NCI-H510A (cell line): ENCODE measurements at regions not wholly inside any gene's neighbourhood (a gene's known extent, or its start where the extent isn't known, plus 50 kb on each side); places are given as distances from the start of the nearest gene placed in this dataset.

Experiments
- DNase-seq: peaks from one replicate; lab custom pipeline; 2025; lab: John Stamatoyannopoulos, UW

GRCh38 chr18:28846958-28847357, 670.0 kb upstream of the CDH2 start:
- no peak for DNase-seq

GRCh38 chr18:28837100-28837499, 660.2 kb upstream of the CDH2 start:
- DNase-seq = no peak

GRCh38 chr18:28834889-28835288, 658.0 kb upstream of the CDH2 start:
- no peak for DNase-seq

- DNase-seq = no peak
Measured at GRCh38 chr18:28831908-28832307, 655.0 kb upstream of the CDH2 start.

- DNase-seq = no peak
Measured at GRCh38 chr18:28831476-28831875, 654.5 kb upstream of the CDH2 start.

GRCh38 chr18:28826107-28826506, 649.2 kb upstream of the CDH2 start:
- no peak for DNase-seq

- DNase-seq = no peak
Measured at GRCh38 chr18:28824183-28824574, 647.2 kb upstream of the CDH2 start.

- no peak for DNase-seq
Measured at GRCh38 chr18:28823506-28824182, 646.7 kb upstream of the CDH2 start.

GRCh38 chr18:28820353-28820752, 643.4 kb upstream of the CDH2 start:
- no peak for DNase-seq

GRCh38 chr18:28816155-28816554, 639.2 kb upstream of the CDH2 start:
- DNase-seq = no peak

- DNase-seq = no peak
Measured at GRCh38 chr18:28814365-28814764, 637.4 kb upstream of the CDH2 start.

GRCh38 chr18:28808373-28808772, 631.4 kb upstream of the CDH2 start:
- no peak for DNase-seq

- DNase-seq = no peak
Measured at GRCh38 chr18:28805491-28805890, 628.6 kb upstream of the CDH2 start.

GRCh38 chr18:28804512-28805202, 627.7 kb upstream of the CDH2 start:
- no peak for DNase-seq

- DNase-seq = no peak
Measured at GRCh38 chr18:28802546-28802945, 625.6 kb upstream of the CDH2 start.

GRCh38 chr18:28801876-28802275, 624.9 kb upstream of the CDH2 start:
- no peak for DNase-seq

- DNase-seq = no peak
Measured at GRCh38 chr18:28794459-28795245, 617.7 kb upstream of the CDH2 start.

GRCh38 chr18:28793901-28794300, 617.0 kb upstream of the CDH2 start:
- no peak for DNase-seq

- DNase-seq = no peak
Measured at GRCh38 chr18:28792404-28793086, 615.6 kb upstream of the CDH2 start.

- DNase-seq = no peak
Measured at GRCh38 chr18:28791101-28791500, 614.2 kb upstream of the CDH2 start.

- no peak for DNase-seq
Measured at GRCh38 chr18:28789502-28789901, 612.6 kb upstream of the CDH2 start.

GRCh38 chr18:28786926-28787325, 610.0 kb upstream of the CDH2 start:
- DNase-seq = no peak
